IPS DF 4.7 (cell line): ENCODE measurements at regions not wholly inside any gene's neighbourhood (a gene's known extent, or its start where the extent isn't known, plus 50 kb on each side); places are given as distances from the start of the nearest gene placed in this dataset.
"Not testable (repeated sequence)": the region's sequence is repeated elsewhere in the genome, so short reads cannot be mapped to it uniquely, and the experiment has no call there.

Source experiments
- DNase-seq: peaks from one replicate; pipeline ENCODE4 v3.0.0-alpha.2; 2013; ENCODE audit warnings: low spot score; ENCODE audit errors: extremely low read depth

DNA sequence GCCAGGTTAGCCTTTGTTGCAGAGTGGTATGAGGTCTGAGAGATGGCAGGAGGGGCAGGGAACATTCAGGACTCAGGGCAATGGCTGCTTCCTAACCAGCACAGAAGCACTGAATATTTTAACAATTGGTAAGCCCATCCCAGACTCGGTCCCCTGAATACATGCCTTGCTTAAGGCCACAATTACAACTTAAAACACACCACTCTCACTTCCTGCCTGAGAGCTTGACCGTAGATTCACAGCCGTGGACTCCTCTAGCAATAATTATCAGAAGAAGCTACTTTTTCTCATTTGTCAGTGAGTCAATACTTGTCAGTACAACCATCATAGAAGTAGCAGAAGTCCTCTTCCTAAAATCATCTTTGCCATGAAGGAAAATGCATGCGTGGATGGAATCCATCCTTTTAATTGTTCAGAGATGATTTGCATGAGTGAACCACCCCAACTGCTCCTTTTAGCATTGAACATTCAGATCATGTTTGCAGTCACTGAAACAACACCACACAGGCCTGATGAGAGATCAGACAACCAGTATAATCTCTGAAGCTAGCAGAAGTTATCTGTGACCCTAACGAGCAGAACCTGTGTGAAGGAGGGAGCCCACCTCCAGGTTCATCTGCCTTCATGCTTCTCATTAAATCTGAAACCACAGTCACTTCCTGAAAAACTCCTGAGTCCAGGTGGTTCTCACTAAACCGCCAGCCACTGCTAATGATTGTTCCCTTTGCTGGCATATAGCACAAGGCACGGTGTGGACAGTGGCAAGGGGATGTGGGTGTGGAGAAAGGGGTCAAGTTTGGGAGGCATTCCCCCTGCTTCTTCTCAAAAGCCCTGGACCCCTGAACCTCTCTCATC, 333.9 kb upstream of the CNR1 start:
- DNase-seq = no peak

DNA sequence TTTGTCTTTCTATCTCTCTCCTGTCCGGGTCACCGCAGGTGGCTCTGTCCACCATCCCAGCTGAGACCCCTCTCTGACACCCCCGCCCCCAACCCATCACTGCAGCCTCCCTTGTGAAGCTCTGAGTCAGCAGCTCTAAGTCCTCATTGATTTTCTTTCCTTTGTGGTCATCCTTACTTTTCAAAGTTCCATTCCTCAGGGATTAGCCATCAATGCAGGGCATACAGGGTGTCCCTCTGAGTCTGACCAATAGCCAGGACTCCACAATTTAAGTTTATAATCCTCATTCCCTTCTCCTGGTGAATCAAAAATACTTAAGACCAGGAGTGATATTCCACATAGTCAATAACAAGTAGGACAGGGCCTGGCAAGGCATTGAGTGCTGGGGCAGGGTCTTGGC, 333.3 kb upstream of the CNR1 start:
- no peak for DNase-seq

DNA sequence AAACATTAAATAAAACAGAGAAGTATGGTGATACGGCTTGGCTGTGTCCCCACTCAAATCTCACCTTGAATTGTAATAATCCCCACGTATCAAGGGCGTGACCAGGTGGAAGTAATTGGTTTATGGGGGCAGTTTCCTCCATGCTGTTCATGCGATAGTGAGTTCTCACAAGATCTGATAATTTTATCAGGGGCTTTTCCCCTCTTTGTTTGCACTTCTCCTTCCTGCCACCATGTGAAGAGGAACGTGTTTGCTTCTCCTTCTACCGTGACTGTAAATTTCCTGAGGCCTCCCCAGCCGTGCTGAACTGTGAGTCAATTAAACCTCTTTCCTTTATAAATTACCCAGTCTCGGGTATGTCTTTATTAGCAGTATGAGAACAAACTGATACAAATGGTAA, 331.3 kb upstream of the CNR1 start:
- DNase-seq = not testable (repeated sequence)

DNA sequence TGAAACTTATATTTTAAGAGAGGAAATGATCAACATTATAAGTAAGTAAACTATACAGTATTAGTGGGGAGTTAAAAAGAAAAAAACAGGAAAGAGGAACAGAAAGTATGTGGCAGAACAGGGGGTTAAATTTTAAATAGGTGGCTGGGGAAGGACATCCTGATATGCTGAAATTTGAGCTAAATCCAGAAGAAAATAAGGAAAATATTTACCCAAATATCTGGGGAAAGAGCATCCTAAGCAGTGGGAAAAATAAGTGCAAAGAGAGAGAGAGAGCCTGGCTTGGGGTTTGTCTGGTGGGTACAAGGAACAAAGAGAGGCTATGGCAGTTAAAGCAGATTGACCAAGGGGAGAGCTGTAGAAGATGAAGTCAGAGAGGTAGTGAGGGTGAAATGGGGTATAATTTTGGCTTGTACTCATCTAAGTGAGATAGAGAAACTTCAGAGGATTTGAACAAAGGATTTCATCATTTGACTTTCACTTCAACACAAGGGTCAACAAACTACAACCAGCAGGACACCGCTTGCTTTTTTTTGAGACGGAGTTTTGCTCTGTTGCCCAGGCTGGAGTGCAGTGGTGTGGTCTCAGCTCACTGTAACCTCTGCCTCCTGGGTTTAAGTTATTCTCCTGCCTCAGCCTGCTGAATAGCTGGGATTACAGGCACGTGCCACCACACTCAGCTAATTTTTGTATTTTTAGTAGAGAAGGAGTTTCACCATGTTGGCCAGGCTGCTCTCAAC, 328.4 kb upstream of the CNR1 start:
- DNase-seq = no peak

DNA sequence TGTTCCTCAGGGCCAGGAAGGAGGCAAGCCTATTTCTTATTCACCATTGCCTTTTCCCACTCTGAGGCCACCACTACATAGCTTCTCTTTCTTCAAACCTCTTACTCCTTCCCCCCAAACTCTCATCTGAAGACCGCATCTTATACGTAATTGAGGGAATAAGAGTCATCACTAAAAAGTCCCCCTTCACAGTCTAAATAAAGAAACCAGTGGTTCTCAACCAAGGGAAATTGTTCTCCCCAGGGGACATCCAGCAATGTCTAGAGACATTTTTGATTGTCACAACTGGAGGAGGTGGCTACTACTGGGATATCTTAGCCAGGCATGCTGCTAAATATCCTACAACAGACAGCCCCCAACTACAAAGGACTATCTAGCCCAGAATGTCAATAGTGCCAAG, 327.6 kb upstream of the CNR1 start:
- DNase-seq = no peak

DNA sequence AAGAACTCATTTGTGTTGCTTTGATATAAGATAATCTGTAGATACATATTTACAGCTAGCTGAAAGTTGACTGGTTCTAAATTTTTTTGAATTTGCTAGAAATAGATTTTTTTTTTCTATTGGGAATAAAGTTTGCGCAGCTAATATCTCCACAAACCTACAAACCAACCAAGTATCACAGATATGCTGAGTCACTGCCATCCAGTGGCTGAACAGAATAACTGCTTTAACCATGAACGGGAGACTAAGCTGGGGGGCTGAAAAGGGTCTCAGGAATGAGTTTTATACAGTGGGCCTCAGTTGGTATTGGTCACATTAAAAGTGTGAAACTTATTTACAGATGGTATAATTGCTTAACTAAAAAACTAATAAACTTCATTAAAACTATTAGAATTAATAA, 326.7 kb upstream of the CNR1 start:
- DNase-seq = peak; percentile 7

DNA sequence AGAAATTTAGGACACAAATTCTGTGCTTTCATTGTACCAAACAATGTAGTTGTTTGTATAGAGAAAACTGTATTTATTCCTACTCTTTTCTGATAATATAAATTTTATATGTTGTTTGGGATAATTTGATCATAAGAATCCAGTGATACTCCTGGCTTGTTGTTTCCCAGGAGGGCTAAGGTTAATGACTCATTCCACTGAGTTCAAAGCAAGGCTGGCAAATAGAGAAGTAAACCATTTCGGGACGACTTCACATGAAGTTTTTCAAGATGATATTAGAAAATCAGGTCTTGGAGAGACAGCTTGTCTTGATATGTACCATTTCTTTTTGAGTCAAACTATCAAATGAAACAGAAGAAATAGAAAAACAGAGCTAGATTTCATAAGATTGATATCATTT, 326.1 kb upstream of the CNR1 start:
- no peak for DNase-seq

DNA sequence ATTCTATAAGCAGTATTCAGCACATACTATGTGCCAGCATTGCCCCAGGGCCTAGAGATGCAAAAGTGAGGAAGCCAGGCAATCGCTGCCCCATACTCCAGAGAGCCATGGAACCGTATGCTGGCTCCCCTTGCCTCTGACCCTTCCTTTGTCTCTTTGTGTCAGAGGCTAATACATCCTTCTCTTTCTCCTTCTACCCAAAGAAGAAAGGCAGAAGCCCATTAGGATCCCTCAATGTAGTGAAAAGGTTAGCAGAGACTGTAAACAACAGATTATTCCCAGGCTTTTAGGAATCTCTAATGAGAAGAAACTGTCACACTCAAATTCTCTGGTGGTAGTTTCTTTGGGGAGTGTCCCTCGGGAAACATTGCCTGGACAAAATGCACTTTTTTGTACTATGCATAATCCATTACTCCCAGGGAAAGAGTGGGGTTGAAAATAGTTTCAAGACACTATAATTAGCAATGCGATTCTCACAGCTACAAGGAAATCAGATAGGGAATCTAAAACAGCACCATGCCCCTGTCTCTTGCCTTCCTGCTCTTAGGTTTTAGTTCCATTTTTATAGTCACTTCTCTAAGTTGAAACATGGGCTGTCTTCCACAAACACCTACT, 325.2 kb upstream of the CNR1 start:
- no peak for DNase-seq

DNA sequence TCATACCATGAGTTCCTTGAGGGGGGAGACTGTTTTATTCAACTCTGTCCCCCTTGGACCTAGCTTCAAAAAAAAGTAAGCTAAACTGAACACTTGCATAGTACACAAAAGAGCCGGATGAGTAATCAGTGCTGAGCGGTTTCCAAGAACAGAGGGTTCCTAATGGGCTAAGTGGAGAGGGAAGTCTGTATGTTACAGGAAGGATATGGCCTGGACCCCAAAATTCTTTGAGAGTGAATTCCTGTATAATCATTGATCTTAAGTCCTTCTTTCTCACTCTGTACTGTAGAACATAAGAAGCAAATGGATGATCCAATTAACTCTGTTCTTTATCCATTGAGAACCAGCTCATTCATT, 324.7 kb upstream of the CNR1 start:
- no peak for DNase-seq

DNA sequence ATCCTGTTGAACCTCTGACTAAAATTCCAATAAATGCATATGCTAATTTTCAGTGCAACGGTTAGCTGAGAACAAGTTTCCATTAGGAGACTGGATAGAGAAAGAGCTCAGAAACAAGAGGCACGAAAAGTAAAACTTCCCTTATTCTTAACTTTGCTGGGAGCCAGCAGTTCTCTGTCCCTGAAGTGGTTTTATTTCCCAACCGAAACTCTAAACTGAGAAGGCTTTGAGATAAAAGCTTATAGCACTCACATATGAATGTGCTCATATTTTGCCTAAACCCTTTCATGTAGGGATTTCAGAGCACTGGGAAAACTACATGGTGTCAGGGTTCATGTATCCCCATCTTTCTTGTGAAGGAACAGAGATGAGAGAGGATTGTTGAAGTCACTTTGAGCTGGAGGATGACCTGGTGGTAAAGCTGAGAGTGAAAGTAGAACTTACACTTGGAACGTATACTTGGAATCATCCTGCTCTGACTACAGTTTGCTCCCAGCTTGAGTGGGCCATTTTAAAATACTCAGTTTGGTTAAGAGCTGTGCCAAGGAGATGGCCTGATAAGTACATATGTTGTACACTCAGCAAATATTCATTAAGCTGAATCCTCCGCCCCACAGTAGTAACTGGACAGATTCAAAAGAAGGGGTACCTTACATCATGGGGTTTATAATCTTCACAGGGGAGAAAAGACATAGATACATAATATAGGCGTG, 324.2 kb upstream of the CNR1 start:
- no peak for DNase-seq

DNA sequence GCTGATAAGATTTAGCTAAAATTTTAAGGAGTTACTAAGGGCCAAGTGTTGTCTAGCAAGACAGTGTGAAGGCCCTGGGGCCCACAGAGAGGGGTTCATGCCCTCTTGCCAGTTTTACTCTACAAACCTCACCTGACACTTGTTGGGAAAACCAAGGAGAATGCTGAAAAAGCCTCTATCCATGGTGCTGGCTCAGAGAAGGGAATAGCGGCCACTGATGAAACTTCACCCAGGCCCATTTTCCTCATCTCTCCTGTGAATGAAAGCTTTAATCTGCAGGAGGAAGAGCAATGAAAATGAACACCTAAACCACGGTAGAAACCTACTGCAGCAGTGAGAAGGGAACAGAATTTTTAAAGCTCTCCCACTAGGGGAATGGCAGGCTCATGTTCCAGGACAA, 317.3 kb upstream of the CNR1 start:
- no peak for DNase-seq

DNA sequence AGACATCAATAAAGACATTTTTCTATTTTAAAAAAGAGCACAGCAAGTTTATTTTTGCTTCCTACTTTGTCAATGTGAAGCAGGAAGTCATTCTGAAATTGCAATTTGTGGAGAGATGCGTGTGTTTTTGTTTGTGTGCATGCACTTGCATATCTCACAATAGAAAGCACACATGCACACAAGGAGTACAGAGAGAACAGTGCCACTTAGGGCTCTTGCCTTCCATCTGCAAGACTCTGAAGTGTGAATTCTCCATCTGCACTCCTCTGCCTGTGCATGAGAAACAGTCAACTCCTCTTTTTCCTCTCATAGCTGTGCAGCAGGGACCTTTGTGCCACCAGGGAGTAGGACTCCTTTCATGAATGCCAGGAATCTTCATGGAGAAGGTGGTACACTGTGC, 316.3 kb upstream of the CNR1 start:
- DNase-seq = no peak

DNA sequence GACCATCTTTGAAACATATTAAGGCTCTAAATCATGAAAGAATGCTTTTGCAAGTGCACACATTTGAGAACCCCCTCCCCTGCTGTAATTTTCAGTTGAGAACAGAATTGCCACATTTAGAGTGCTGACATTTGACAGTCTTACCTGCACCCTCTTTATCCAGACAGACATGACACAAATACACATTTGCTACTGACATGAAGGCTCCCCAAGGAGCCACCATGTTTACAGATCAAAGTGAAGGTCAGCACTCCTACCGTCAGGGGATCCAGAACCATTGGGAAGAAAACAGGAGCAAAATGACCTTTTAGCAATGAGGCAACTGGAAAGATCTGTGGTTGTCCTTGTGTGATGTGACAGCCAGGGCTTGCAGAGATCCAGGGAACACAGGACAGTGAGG, 315.4 kb upstream of the CNR1 start:
- no peak for DNase-seq

DNA sequence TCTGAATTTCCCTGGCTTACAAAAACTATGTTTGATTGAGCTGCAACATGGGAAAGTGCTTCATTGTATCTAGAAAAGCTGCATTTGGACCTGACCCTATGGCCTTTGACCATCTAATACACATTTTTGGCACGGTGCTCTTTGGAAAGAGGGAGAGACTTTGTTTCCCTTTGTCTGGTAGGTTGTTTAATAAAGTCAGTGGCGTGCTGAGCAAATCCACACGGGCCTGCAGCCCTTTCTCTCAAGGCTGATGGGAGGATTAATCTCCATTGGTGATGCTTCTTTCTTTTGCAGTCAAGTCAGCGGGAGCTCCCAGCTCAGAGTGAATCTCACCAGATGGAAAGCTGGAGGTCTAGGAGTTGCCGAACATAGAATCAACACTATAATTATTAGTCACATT, 314.7 kb upstream of the CNR1 start:
- DNase-seq = no peak

DNA sequence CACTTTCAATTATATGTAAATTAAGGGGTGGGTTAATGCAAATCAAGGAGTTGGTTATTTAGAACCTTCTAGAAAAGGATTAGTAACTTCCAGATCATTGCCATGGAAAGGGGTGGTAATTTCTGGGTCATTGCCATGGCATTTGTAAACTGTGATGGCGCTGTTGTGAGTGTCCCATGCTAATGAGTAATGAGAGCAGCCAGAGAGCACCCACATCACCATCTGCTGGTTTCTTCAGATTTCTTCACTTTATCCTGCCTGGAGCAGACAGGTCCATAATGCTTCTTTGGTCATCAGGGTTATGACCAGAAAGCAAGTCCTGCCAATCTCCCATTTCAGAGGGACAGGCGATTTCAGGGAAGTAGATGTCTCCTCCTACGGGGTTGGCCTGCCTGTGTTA, 311.3 kb upstream of the CNR1 start:
- no peak for DNase-seq

DNA sequence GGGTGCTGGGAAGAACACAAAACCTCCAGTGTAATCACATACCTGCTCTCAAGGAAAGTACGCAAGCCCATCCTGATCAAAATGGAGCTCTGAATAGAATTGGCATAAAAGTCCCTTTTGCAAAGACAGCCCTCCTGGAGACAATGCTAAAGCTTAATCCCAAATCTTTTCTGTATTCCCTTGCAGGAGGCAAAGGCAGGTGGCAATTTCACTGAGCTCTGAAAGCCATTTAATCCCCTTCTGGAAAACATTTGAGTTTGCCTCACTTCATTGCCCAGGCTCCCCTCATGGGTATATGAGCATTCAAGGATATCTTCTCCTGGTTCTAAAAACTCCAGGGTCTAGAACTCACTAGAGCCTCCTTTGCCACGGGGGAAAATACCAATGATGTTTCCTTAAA, 310.2 kb upstream of the CNR1 start:
- no peak for DNase-seq

DNA sequence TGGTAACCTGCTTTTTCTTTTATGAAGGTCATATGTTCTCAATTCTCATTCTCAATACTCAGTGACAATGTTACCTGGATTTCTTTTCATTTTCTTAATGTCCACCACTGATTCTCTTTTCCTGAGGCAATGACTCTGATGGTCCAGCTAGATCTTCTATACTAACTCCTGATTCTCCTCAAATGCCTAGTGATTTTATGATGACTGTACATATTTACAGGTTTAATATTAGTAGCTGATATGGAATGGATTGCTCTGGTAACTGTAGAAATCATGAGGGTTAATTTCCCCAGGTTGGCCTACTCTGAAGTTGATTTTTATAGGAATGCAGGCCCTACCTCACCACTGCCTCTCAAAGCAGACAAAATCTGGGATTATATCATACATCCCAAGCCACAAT, 308.6 kb upstream of the CNR1 start:
- DNase-seq = no peak

DNA sequence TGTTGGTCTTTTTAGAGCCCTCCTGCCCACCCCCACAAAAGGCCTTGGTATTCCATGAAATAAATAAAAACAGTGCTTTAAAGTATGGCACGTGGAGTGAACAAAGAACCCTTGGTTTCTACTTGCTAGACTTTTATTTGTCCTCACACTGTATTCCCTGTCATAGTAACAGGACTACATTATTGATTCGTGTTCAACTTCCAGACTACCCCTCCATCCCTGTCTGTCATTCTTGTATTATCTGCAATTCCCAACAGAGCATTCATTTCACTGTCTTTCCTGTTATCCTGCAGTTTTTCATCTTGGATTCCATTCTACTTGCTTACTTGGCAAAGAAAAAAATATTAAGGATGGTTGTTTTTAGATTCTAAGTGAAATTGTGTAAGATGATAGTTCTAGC, 307.4 kb upstream of the CNR1 start:
- no peak for DNase-seq

DNA sequence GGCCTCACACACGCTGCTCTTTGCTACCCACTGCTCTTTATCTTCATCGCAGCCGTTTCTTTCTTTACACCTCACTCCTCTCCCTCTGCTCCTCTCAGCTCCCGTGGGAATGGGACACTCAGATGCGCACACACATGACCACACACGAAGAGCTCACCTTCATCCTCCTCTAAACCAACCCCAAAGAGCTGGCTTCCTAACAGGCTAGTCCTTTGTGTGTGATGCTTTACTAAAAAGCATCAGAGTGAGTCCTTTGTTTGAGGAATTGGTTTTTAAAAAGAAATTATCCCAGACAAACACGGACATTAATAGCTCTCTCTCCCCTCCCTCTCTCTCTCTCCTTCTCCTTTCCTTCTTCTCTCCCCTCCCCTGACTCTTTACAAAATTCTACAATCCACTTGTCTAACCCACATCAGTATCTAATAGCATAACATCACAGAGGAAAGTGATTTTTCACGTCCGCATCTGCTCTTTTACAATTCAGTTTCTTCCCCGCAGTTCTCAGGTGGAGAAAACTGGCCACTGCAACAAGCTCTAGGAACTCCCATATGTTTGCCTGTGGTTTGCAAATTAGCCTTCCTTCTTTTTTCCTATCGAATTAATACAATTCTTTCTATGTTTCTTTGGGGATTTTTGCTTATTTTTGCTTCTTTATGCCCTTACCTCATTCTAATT, 306.8 kb upstream of the CNR1 start:
- no peak for DNase-seq

DNA sequence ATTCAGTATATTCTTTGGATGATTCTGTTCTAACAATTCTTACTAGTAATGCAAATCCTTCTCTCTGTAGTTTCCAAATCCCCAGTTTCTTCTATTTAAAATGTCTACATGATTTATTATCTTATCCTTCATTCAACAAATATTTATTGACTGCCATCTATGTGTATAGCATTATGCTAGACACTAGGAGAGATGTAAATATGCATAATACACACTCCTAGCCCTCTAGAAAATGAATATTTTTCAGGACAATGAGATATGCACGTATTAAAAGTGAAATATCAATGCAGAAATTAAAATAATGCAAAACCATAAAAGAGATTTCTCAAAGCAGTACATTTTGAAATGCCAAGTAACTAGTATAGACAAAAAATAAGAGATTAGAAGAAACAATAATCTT, 293.5 kb upstream of the CNR1 start:
- no peak for DNase-seq

DNA sequence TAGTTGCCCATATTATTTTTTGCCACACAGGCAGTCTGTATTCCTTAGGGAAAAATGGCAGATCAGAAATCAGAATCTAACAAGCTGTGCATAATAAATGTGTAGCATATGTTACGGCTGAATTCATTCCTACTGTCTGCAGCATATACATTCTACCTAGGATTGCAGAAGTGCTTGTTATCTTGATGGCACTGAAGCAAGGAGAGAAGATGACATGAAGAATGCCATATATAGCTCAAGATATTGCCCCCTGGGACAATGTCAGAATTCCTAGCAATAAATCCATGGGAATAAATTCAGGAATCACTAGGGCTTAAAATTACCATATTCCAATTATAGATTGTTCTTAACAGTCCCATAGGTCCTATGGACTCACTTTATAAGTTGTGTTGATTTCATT, 293.0 kb upstream of the CNR1 start:
- DNase-seq = no peak

DNA sequence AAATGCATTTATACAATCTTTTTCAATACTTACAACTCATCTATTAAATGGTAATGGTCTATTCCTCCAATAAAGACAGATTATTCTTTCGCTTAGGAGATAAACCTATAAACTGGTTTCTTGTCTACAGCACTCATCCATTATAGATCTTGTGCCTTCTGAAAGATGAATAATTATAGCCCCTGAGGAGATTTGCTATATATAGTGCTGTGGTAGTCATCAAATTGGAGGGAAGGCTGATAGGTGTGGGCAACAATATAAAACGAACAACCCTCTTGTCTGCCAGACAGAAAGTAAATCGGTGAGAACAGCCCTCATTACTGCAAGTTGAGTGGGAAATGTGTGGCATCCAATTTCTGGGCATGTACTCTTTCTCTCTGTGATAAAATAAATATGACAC, 292.5 kb upstream of the CNR1 start:
- no peak for DNase-seq
